ENCODE measurements at regions not wholly inside any gene's neighbourhood (a gene's known extent, or its start where the extent isn't known, plus 50 kb on each side); places are given as distances from the start of the nearest gene placed in this dataset.
"Not testable (repeated sequence)": the region's sequence is repeated elsewhere in the genome, so short reads cannot be mapped to it uniquely, and the experiment has no call there.

DNA sequence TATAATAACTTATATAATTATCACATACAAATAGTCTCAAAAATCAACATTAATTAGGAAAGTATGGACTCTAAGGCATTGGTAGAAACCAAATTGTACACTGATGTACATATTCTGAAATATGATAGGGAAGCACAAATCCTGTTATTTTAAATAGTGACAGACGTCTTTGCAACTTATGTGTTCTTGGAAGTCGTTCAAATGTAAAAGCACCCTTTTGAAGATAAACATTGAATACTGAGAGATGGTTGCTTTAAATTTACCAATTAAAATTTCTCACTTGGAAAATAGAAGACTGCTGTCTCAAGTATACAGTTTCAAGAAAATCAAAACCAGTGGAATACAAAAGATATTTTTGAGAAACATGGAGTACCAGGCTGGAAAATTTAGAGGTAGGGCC, 457.4 kb upstream of the NUDT12 start:
- no peak for DNase-seq

- DNase-seq, result no peak
Measured at GRCh38 chr5:104018299-104018698, 455.7 kb upstream of the NUDT12 start.

DNA sequence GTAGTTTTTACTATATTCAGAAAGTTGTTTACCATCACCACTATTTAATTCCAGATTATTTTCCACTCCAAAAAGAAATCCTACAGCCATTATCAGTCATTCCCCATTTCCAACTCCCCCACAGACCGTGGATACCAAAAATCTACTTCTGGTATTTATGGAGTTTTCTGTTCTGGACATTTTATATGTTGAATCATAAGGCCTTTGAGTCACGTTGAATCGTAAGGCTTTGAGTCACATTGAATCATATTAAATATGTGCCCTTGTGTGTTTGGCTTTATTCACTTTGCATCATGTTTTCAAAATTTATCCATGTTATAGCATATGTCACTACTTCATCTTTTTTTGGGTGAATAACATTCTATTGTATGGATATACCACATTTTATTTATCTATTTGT, 454.1 kb upstream of the NUDT12 start:
- DNase-seq, result no peak

DNA sequence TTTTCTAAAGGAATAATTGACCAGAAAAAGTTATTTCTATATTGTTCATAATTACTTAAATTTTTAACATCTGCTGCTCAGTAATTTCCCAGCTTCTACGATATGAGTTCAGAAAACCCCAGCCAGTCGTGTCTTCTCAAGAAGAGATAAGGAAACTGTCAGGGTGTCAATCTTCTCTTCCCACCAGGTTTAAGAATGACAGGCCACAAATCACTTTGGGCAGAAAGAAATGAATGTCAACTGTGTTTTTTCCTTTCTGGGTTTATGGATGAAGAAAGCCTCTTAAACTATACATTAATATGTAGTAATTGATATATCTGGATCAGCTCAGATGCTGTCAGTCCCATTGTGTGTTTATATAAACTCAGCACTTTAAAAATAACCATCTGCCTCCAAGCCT, 453.2 kb upstream of the NUDT12 start:
- no peak for DNase-seq

DNA sequence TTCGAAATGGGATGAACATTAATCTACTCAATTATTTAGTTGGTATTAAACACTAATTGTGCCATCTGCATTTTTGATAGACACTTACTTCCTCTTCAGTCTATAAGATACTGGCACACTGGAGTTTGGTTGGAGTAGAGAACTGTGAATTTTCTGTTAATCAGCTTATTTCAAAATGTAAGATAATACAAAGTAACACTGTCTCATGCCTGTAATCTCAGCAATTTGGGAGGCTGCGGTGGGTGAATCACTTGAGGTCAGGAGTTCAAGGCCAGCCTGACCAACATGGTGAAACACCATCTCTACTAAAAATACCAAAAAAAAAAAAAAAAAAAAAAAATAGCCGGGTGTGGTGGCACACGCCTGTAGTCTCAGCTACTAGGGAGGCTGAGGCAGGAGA, 440.2 kb upstream of the NUDT12 start:
- DNase-seq, result not testable (repeated sequence)

- DNase-seq, result no peak
Measured at GRCh38 chr5:104001136-104001535, 438.5 kb upstream of the NUDT12 start.

DNA sequence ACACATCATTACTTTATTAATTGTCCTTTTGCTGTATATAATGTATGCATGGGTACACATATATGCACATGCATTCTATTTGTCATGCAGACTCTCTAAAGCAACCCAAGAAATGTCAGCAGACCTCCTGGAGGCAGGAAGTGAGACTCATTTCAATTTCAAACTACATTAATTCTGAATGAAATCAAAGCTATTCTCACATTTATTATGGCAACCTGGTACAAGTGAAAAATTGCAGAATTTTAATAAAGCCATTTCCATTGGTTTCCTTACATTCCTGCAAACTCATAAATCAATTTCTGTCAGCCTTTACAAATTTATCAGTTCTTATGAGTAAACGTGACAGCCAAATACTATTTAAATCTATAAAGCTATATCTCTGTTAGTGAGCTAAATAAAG, 430.4 kb upstream of the NUDT12 start:
- no peak for DNase-seq

- no peak for DNase-seq
Measured at GRCh38 chr5:103990064-103990463, 427.5 kb upstream of the NUDT12 start.

GRCh38 chr5:103981592-103981991, 419.0 kb upstream of the NUDT12 start:
- no peak for DNase-seq

DNA sequence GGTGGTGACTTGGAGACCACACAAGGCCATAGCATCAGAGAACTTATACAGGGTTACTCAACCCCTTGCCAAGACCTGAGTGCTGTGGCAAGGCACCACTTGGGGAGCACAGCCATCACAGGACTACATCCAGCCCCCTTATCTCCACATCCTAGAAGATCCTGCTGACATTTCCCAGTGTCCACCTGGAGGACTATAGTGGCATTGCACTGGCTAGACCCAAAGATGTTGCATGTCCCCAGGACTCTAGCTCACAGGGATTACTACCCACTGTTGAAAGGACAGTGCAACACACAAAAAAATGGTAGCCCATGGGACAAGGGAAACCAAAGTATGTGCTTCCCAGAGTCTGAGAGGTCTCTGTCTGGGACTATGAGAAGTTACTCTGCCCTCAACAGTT, 411.1 kb upstream of the NUDT12 start:
- no peak for DNase-seq

- not testable (repeated sequence) for DNase-seq
Measured at GRCh38 chr5:103966295-103966694, 403.7 kb upstream of the NUDT12 start.

GRCh38 chr5:103962023-103962422, 399.4 kb upstream of the NUDT12 start:
- no peak for DNase-seq

GRCh38 chr5:103953601-103954382, 391.2 kb upstream of the NUDT12 start:
- DNase-seq, result no peak

GRCh38 chr5:103951776-103952175, 389.2 kb upstream of the NUDT12 start:
- no peak for DNase-seq

DNA sequence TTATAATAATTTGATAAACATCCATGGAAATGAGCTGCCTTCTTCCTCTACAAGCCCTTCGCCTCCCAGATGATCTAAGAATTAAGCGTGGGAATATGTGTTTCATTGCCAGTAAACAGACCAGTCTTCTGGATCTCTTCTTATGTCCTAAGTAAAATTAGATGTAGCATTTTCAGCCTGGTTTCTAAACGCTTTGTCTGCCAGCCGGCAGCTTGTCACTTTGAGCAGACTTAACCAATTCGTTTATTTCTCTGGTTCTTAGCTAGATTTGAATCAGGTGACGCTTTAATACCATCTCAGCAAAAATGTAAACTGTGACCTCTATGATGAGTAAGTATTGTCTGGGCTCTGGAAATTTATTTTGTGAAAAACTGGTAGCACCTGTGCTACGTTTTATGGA, 380.6 kb upstream of the NUDT12 start:
- DNase-seq, result no peak

- DNase-seq, result no peak
Measured at GRCh38 chr5:103942587-103943186, 380.1 kb upstream of the NUDT12 start.

GRCh38 chr5:103941596-103941995, 379.0 kb upstream of the NUDT12 start:
- no peak for DNase-seq

GRCh38 chr5:103938146-103938695, 375.6 kb upstream of the NUDT12 start:
- DNase-seq, result no peak

DNA sequence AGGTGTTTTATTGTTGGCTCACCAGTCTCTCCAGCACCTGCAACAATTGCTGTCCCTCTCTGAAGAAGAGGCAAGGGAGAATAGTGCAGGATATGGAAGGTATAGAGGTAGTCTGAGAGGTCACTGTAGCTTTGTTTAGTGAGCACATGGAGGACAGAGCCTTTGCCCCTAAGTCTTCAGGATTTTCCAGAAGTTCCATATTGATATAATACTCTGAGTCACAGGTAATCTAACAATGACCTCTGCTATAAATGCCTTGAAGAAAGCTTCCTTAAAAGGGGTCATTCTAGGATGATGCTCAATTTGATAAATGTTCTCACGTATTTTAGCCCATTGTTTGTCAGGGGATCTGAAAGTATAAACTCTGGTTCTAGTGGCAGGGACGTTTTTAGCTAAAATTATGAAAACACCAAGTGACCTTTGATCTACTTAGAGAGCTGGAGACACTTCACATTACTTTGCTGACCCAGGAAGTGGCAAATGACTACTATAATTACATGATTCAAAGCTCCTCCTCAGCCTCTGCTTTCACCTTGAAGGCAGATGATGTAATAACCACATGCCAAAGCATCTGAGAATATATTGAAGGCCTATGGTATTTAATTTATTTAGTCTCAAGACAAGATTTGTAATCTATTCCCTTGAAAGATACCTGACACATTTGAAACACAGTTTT, 366.9 kb upstream of the NUDT12 start:
- no peak for DNase-seq

- no peak for DNase-seq
Measured at GRCh38 chr5:103927739-103928138, 365.1 kb upstream of the NUDT12 start.

GRCh38 chr5:103923616-103924168, 361.1 kb upstream of the NUDT12 start:
- DNase-seq, result no peak

DNA sequence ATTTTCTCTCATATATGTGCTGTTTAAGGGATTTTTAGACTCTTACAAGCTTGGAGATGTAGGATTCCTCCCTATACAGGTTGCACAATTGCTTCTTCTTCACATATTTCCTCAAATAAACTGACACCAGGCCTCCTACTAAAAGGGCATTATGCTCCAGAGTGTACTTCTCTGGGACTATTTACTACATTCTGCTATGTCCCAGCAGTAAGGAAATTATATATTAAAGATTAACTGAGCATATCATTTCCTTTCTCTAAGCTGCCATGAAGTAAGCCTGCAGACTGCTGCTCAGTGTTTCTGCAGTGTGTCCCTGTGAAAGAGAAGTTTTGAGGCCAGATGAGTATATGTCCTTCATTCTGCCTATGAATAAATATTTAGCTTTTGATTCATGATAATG, 356.9 kb upstream of the NUDT12 start:
- DNase-seq, result no peak

- no peak for DNase-seq
Measured at GRCh38 chr5:103918668-103919367, 356.2 kb upstream of the NUDT12 start.

Measured in central memory CD4-positive, alpha-beta T cell (primary cell).